Thyroid gland (tissue), 4 donors: ENCODE measurements at regions not wholly inside any gene's neighbourhood (a gene's known extent, or its start where the extent isn't known, plus 50 kb on each side); places are given as distances from the start of the nearest gene placed in this dataset.

Experiments used
- POLR2A ChIP-seq, 2 donors: fragments of 450-650 bp; IDR thresholded peaks; one replicate each; pipeline ENCODE4 v1.6.1; 2017; ENCODE audit warnings: antibody characterized with exemption in 2 of 2, mild to moderate bottlenecking in 2 of 2, moderate library complexity in 1 of 2
- TF ChIP-seq, protein P1 (sequence below), 6 experiments: fragments of 200-600 bp in 3 of 6; fragments of 450-650 bp in 3 of 6; sonication (generic) in 3 of 6; IDR thresholded peaks; one replicate each; pipeline ENCODE4 v1.5.1; 2016 to 2019; ENCODE audit warnings: antibody characterized with exemption in 6 of 6, mild to moderate bottlenecking in 2 of 6, inconsistent platforms in 1 of 6, moderate library complexity in 1 of 6

DNA sequence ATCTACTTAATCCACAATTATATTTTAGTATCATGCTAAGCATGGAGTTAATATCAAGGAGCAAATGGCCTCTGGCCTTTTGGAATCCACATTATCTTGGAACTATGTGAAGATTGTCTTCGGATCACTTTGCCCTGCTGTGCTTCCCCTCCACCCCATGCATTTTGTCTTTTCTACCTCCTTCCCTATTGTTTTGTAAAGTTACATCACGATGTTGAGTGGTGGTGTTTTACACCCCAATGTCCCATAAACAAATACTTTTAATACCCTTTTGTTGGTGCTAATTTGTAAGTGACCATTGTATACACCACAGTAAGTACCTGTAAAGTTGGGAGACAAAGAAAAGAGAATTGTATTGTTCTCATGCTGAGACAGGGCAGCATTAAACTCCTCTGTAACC, 258.4 kb upstream of the ZNF717 start:
- TF ChIP-seq, protein P1, sequence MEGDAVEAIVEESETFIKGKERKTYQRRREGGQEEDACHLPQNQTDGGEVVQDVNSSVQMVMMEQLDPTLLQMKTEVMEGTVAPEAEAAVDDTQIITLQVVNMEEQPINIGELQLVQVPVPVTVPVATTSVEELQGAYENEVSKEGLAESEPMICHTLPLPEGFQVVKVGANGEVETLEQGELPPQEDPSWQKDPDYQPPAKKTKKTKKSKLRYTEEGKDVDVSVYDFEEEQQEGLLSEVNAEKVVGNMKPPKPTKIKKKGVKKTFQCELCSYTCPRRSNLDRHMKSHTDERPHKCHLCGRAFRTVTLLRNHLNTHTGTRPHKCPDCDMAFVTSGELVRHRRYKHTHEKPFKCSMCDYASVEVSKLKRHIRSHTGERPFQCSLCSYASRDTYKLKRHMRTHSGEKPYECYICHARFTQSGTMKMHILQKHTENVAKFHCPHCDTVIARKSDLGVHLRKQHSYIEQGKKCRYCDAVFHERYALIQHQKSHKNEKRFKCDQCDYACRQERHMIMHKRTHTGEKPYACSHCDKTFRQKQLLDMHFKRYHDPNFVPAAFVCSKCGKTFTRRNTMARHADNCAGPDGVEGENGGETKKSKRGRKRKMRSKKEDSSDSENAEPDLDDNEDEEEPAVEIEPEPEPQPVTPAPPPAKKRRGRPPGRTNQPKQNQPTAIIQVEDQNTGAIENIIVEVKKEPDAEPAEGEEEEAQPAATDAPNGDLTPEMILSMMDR (IDR thresholded peaks at IDR 0.05) = no peak
- no peak for TF ChIP-seq POLR2A (IDR thresholded peaks at IDR 0.05)
